TTC549 (cell line): ENCODE measurements at regions not wholly inside any gene's neighbourhood (a gene's known extent, or its start where the extent isn't known, plus 50 kb on each side); places are given as distances from the start of the nearest gene placed in this dataset.
"Not testable (repeated sequence)": the region's sequence is repeated elsewhere in the genome, so short reads cannot be mapped to it uniquely, and the experiment has no call there.

Experiments
- FAIRE-seq: peaks from 2 replicates; lab custom pipeline; 2012; peaks lifted over from hg19 to GRCh38; lab: Jason Lieb, UNC

GRCh38 chr2:234898534-234899053 is 53.2 kb upstream of the SH3BP4 start:
- no peak for FAIRE-seq

- FAIRE-seq = not testable (repeated sequence)
These were observed 63.4 kb upstream of the SH3BP4 start for GRCh38 chr2:234888442-234888841.

GRCh38 chr2:234887195-234887594 is 64.6 kb upstream of the SH3BP4 start:
- no peak for FAIRE-seq

- FAIRE-seq = no peak
These were observed 65.9 kb upstream of the SH3BP4 start for GRCh38 chr2:234885886-234886285.

- FAIRE-seq = no peak
These were observed 66.7 kb upstream of the SH3BP4 start for GRCh38 chr2:234885118-234885517.

GRCh38 chr2:234884591-234884990 is 67.2 kb upstream of the SH3BP4 start:
- FAIRE-seq = no peak

GRCh38 chr2:234881413-234882241 is 70.2 kb upstream of the SH3BP4 start:
- peak; percentile 64 for FAIRE-seq

GRCh38 chr2:234880551-234881211 is 71.1 kb upstream of the SH3BP4 start:
- FAIRE-seq = no peak

GRCh38 chr2:234879671-234880455 is 72.0 kb upstream of the SH3BP4 start:
- no peak for FAIRE-seq

- FAIRE-seq = not testable (repeated sequence)
These were observed 75.2 kb upstream of the SH3BP4 start for GRCh38 chr2:234876621-234877020.

- no peak for FAIRE-seq
These were observed 77.3 kb upstream of the SH3BP4 start for GRCh38 chr2:234874347-234875046.

GRCh38 chr2:234873828-234874173 is 78.0 kb upstream of the SH3BP4 start:
- no peak for FAIRE-seq

GRCh38 chr2:234873103-234873827 is 78.6 kb upstream of the SH3BP4 start:
- no peak for FAIRE-seq

GRCh38 chr2:234869969-234870368 is 81.8 kb upstream of the SH3BP4 start:
- no peak for FAIRE-seq

- no peak for FAIRE-seq
These were observed 82.7 kb upstream of the SH3BP4 start for GRCh38 chr2:234869164-234869563.

GRCh38 chr2:234867882-234868285 is 83.9 kb upstream of the SH3BP4 start:
- no peak for FAIRE-seq

- no peak for FAIRE-seq
These were observed 86.2 kb upstream of the SH3BP4 start for GRCh38 chr2:234865586-234865985.

GRCh38 chr2:234865040-234865439 is 86.8 kb upstream of the SH3BP4 start:
- no peak for FAIRE-seq

- no peak for FAIRE-seq
These were observed 87.3 kb upstream of the SH3BP4 start for GRCh38 chr2:234864506-234864905.

- no peak for FAIRE-seq
These were observed 88.5 kb upstream of the SH3BP4 start for GRCh38 chr2:234863043-234863934.
